D341Med (cell line): ENCODE measurements at regions not wholly inside any gene's neighbourhood (a gene's known extent, or its start where the extent isn't known, plus 50 kb on each side); places are given as distances from the start of the nearest gene placed in this dataset.
"Not testable (repeated sequence)": the region's sequence is repeated elsewhere in the genome, so short reads cannot be mapped to it uniquely, and the experiment has no call there.

ENCODE experiments used
- DNase-seq: peaks from one replicate; pipeline ENCODE4 v3.0.0; 2012; ENCODE audit warnings: low spot score

- no peak for DNase-seq
These were observed 347.4 kb upstream of the LRP1B start for GRCh38 chr2:142478206-142478605.

- DNase-seq: no peak
These were observed 341.6 kb upstream of the LRP1B start for GRCh38 chr2:142472382-142472781.

- DNase-seq: no peak
These were observed 336.5 kb upstream of the LRP1B start for GRCh38 chr2:142467321-142467720.

GRCh38 chr2:142463047-142463446 is 332.2 kb upstream of the LRP1B start:
- no peak for DNase-seq

- DNase-seq: no peak
These were observed 331.5 kb upstream of the LRP1B start for GRCh38 chr2:142462306-142462705.

GRCh38 chr2:142445551-142446072 is 314.8 kb upstream of the LRP1B start:
- no peak for DNase-seq

GRCh38 chr2:142445023-142445422 is 314.2 kb upstream of the LRP1B start:
- no peak for DNase-seq

GRCh38 chr2:142435847-142436246 is 305.0 kb upstream of the LRP1B start:
- DNase-seq: no peak

GRCh38 chr2:142426064-142426463 is 295.2 kb upstream of the LRP1B start:
- DNase-seq: no peak

GRCh38 chr2:142425551-142425950 is 294.7 kb upstream of the LRP1B start:
- DNase-seq: no peak

- no peak for DNase-seq
These were observed 292.8 kb upstream of the LRP1B start for GRCh38 chr2:142423603-142424002.

- no peak for DNase-seq
These were observed 292.0 kb upstream of the LRP1B start for GRCh38 chr2:142422769-142423168.

- DNase-seq: no peak
These were observed 291.2 kb upstream of the LRP1B start for GRCh38 chr2:142422041-142422440.

- not testable (repeated sequence) for DNase-seq
These were observed 287.9 kb upstream of the LRP1B start for GRCh38 chr2:142418699-142419098.

GRCh38 chr2:142416996-142417395 is 286.2 kb upstream of the LRP1B start:
- no peak for DNase-seq

GRCh38 chr2:142415461-142415860 is 284.6 kb upstream of the LRP1B start:
- no peak for DNase-seq

- no peak for DNase-seq
These were observed 267.4 kb upstream of the LRP1B start for GRCh38 chr2:142398212-142398611.

GRCh38 chr2:142395291-142395690 is 264.5 kb upstream of the LRP1B start:
- no peak for DNase-seq

GRCh38 chr2:142380372-142380771 is 249.6 kb upstream of the LRP1B start:
- no peak for DNase-seq

- not testable (repeated sequence) for DNase-seq
These were observed 231.3 kb upstream of the LRP1B start for GRCh38 chr2:142362069-142362468.

GRCh38 chr2:142347751-142348150 is 216.9 kb upstream of the LRP1B start:
- no peak for DNase-seq

- no peak for DNase-seq
These were observed 208.4 kb upstream of the LRP1B start for GRCh38 chr2:142339261-142339660.

GRCh38 chr2:142332196-142332595 is 201.4 kb upstream of the LRP1B start:
- no peak for DNase-seq

- no peak for DNase-seq
These were observed 199.6 kb upstream of the LRP1B start for GRCh38 chr2:142330458-142330857.

- DNase-seq: peak; percentile 17
These were observed 195.1 kb upstream of the LRP1B start for GRCh38 chr2:142325870-142326269.
